Endodermal cell (in vitro differentiated cells): ENCODE measurements at regions not wholly inside any gene's neighbourhood (a gene's known extent, or its start where the extent isn't known, plus 50 kb on each side); places are given as distances from the start of the nearest gene placed in this dataset.

Experiments
- DNase-seq: peaks from one replicate; pipeline ENCODE4 v3.0.0-alpha.2; 2017
- H3K27ac ChIP-seq: 2 replicates; pipeline ENCODE4 v1.5.1; 2013; ENCODE audit warnings: mild to moderate bottlenecking, low read depth, low read length, moderate library complexity
- H3K27me3 ChIP-seq: 2 replicates; pipeline ENCODE4 v1.6.1; 2013; ENCODE audit warnings: mild to moderate bottlenecking, low read length, moderate library complexity; ENCODE audit not compliant: insufficient read depth, control insufficient read depth, poor library complexity, severe bottlenecking
- H3K36me3 ChIP-seq: 2 replicates; pipeline ENCODE4 v1.7.0; 2013; ENCODE audit warnings: mild to moderate bottlenecking, low read length, moderate library complexity; ENCODE audit not compliant: control insufficient read depth, insufficient read depth
- H3K4me1 ChIP-seq: one replicate; pipeline ENCODE4 v1.7.0; 2013; ENCODE audit warnings: low read length; ENCODE audit not compliant: control insufficient read depth, insufficient read depth
- H3K4me3 ChIP-seq: 2 replicates; pipeline ENCODE4 v1.5.1; 2013; ENCODE audit warnings: mild to moderate bottlenecking, low read length, moderate library complexity
- H3K9ac ChIP-seq: 2 replicates; pipeline ENCODE4 v1.6.1; 2013; ENCODE audit warnings: mild to moderate bottlenecking, low read length, moderate library complexity; ENCODE audit not compliant: poor library complexity, severe bottlenecking; ENCODE audit errors: extremely low read depth
- H3K9me3 ChIP-seq: 2 replicates; pipeline ENCODE4 v1.6.1; 2013; ENCODE audit warnings: mild to moderate bottlenecking, low read length, moderate library complexity; ENCODE audit not compliant: control insufficient read depth
- H3K27ac Mint-ChIP-seq: 2 replicates; pipeline ENCODE4 v1.8.0; 2020; ENCODE audit warnings: mixed read lengths
- H3K27me3 Mint-ChIP-seq: 2 replicates; pipeline ENCODE4 v1.8.0; 2021; ENCODE audit warnings: mild to moderate bottlenecking, mixed read lengths; ENCODE audit not compliant: insufficient read depth
- H3K36me3 Mint-ChIP-seq: 2 replicates; pipeline ENCODE4 v1.8.0; 2020; ENCODE audit warnings: low read depth, mixed read lengths
- H3K4me1 Mint-ChIP-seq: 2 replicates; pipeline ENCODE4 v1.8.0; 2020; ENCODE audit warnings: mixed read lengths
- H3K4me3 Mint-ChIP-seq: 2 replicates; pipeline ENCODE4 v1.8.0; 2020; ENCODE audit warnings: mild to moderate bottlenecking, moderate library complexity, mixed read lengths
- H3K9me3 Mint-ChIP-seq: 2 replicates; pipeline ENCODE4 v1.8.0; 2020; ENCODE audit warnings: mild to moderate bottlenecking, mixed read lengths
- CTCF ChIP-seq: fragments of 200-600 bp; sonication (generic); conservative IDR thresholded peaks from 2 replicates; pipeline ENCODE4 v1.5.0; 2021; ENCODE audit warnings: antibody characterized with exemption, mild to moderate bottlenecking
- WGBS, 2 experiments: methylation state at CpG; one replicate each; pipeline versions ENCODE4 v1.1.5 to v1.1.7; 2013; ENCODE audit warnings: missing lambda C conversion rate in 2 of 2, mixed read lengths in 1 of 2; ENCODE audit not compliant: insufficient coverage in 1 of 2, insufficient read length in 1 of 2; 5-methylcytosine and 5-hydroxymethylcytosine counted together

- Histone ChIP-seq H3K36me3 (no peaks in the 10 kb centered on the region), H3K27me3 (no peaks in the 10 kb centered on the region), H3K4me1 (no peaks in the 10 kb centered on the region), H3K4me3 (no peak overlapping the region), H3K9ac (no peak overlapping the region), H3K27ac (no peak overlapping the region), H3K9me3 (no peaks in the 10 kb centered on the region)
- 81 to 100% methylated on average over 1 to 3 of the region's 3 CpGs for WGBS, 2 experiments
- Mint-ChIP-seq H3K27ac (no peak overlapping the region), H3K4me1 (peaks cover 13% of the 10 kb centered on the region), H3K36me3 (no peaks in the 10 kb centered on the region), H3K9me3 (no peaks in the 10 kb centered on the region), H3K4me3 (no peak overlapping the region), H3K27me3 (no peaks in the 10 kb centered on the region)
- no peak for DNase-seq
- TF ChIP-seq CTCF = no peak
Measured at GRCh38 chr10:83636826-83637225, 502.5 kb upstream of the GHITM start.

GRCh38 chr10:83647526-83647925 is 491.8 kb upstream of the GHITM start:
- H3K4me1 Mint-ChIP-seq = peaks cover 29% of the 10 kb centered on the region
- peaks cover 14% of the 10 kb centered on the region for H3K4me1 ChIP-seq
- no peaks in the 10 kb centered on the region for H3K36me3 ChIP-seq
- no peaks in the 10 kb centered on the region for H3K9me3 ChIP-seq
- H3K27ac ChIP-seq = no peak overlapping the region
- no peak for TF ChIP-seq CTCF
- H3K4me3 Mint-ChIP-seq = no peak overlapping the region
- H3K4me3 ChIP-seq = no peak overlapping the region
- DNase-seq = no peak
- no peaks in the 10 kb centered on the region for H3K27me3 ChIP-seq
- no peaks in the 10 kb centered on the region for H3K36me3 Mint-ChIP-seq
- no peaks in the 10 kb centered on the region for H3K27me3 Mint-ChIP-seq
- H3K27ac Mint-ChIP-seq = no peak overlapping the region
- H3K9ac ChIP-seq = no peak overlapping the region
- no peaks in the 10 kb centered on the region for H3K9me3 Mint-ChIP-seq

- Histone ChIP-seq H3K36me3 (no peaks in the 10 kb centered on the region), H3K9ac (no peak overlapping the region), H3K4me1 (peaks cover 14% of the 10 kb centered on the region), H3K4me3 (no peak overlapping the region), H3K27ac (no peak overlapping the region), H3K9me3 (no peaks in the 10 kb centered on the region), H3K27me3 (no peaks in the 10 kb centered on the region)
- no peak overlapping the region for H3K27ac Mint-ChIP-seq
- H3K27me3 Mint-ChIP-seq = no peaks in the 10 kb centered on the region
- no peak for DNase-seq
- 91% methylated on average over 1 of the region's 1 CpG; no CpG with 5 or more reads in 1 of the 2 experiments for WGBS, 2 experiments
- H3K4me3 Mint-ChIP-seq = no peak overlapping the region
- H3K9me3 Mint-ChIP-seq = no peaks in the 10 kb centered on the region
- H3K4me1 Mint-ChIP-seq = peaks cover 29% of the 10 kb centered on the region
- H3K36me3 Mint-ChIP-seq = no peaks in the 10 kb centered on the region
- no peak for TF ChIP-seq CTCF
Measured at GRCh38 chr10:83648201-83648600, 491.1 kb upstream of the GHITM start.
